Bronchial epithelial cell (primary cell): ENCODE measurements at regions not wholly inside any gene's neighbourhood (a gene's known extent, or its start where the extent isn't known, plus 50 kb on each side); places are given as distances from the start of the nearest gene placed in this dataset.
A peak's percentile ranks its signal among the peaks of the same experiment; 100 is the strongest.

Experiments used
- DNase-seq: peaks from one replicate; pipeline ENCODE4 v3.0.0-alpha.2; 2010; ENCODE audit warnings: low read depth
- FAIRE-seq: peaks from 2 replicates; lab custom pipeline; 2011; peaks lifted over from hg19 to GRCh38; lab: Jason Lieb, UNC
- H3K27me3 ChIP-seq: 2 replicates; pipeline ENCODE4 v1.5.1; 2011; ENCODE audit warnings: low read length; ENCODE audit not compliant: control insufficient read depth, insufficient read depth
- H3K36me3 ChIP-seq: 2 replicates; pipeline ENCODE4 v1.5.1; 2011; ENCODE audit warnings: low read length; ENCODE audit not compliant: control insufficient read depth, insufficient read depth
- H3K4me3 ChIP-seq: 2 replicates; pipeline ENCODE4 v1.5.1; 2011; ENCODE audit warnings: mild to moderate bottlenecking, low read depth, low read length, control low read depth
- CTCF ChIP-seq: IDR thresholded peaks from 2 replicates; pipeline ENCODE4 v1.5.1; 2011; ENCODE audit warnings: mild to moderate bottlenecking, moderate library complexity, low read length, control low read depth, inconsistent platforms; ENCODE audit not compliant: insufficient read depth, severe bottlenecking

- no peaks in the 10 kb centered on the region for H3K27me3 ChIP-seq
- H3K36me3 ChIP-seq = no peaks in the 10 kb centered on the region
- no peak for TF ChIP-seq CTCF
- H3K4me3 ChIP-seq = no peak overlapping the region
- FAIRE-seq = no peak
- no peak for DNase-seq
Measured at GRCh38 chr10:121148921-121149320, 297.8 kb downstream of the WDR11 start.

GRCh38 chr10:121152033-121152432 lies 300.9 kb downstream of the WDR11 start:
- H3K27me3 ChIP-seq = no peaks in the 10 kb centered on the region
- H3K4me3 ChIP-seq = no peak overlapping the region
- no peak for DNase-seq
- TF ChIP-seq CTCF = no peak
- no peak for FAIRE-seq
- no peaks in the 10 kb centered on the region for H3K36me3 ChIP-seq

- no peak for TF ChIP-seq CTCF
- Histone ChIP-seq H3K4me3 (no peak overlapping the region), H3K36me3 (no peaks in the 10 kb centered on the region), H3K27me3 (no peaks in the 10 kb centered on the region)
- DNase-seq (no peak), FAIRE-seq (no peak)
Measured at GRCh38 chr10:121152935-121153334, 301.8 kb downstream of the WDR11 start.

GRCh38 chr10:121154310-121154709 lies 303.1 kb downstream of the WDR11 start:
- Histone ChIP-seq H3K27me3 (no peaks in the 10 kb centered on the region), H3K4me3 (no peak overlapping the region), H3K36me3 (no peaks in the 10 kb centered on the region)
- DNase-seq (peak; percentile 17), FAIRE-seq (no peak)
- no peak for TF ChIP-seq CTCF

GRCh38 chr10:121154846-121155245 lies 303.7 kb downstream of the WDR11 start:
- no peaks in the 10 kb centered on the region for H3K36me3 ChIP-seq
- TF ChIP-seq CTCF = no peak
- DNase-seq (peak; percentile 94), FAIRE-seq (peak; percentile 89)
- no peak overlapping the region for H3K4me3 ChIP-seq
- no peaks in the 10 kb centered on the region for H3K27me3 ChIP-seq

GRCh38 chr10:121155742-121156474 lies 304.7 kb downstream of the WDR11 start:
- no peak for TF ChIP-seq CTCF
- DNase-seq = peak; percentile 10
- Histone ChIP-seq H3K27me3 (no peaks in the 10 kb centered on the region), H3K4me3 (no peak overlapping the region), H3K36me3 (no peaks in the 10 kb centered on the region)
- no peak for FAIRE-seq
